Mesothelial cell of epicardium (in vitro differentiated cells): ENCODE measurements at regions not wholly inside any gene's neighbourhood (a gene's known extent, or its start where the extent isn't known, plus 50 kb on each side); places are given as distances from the start of the nearest gene placed in this dataset.

Experiments used
- DNase-seq, 2 experiments: peaks; one replicate each; pipeline ENCODE4 v3.0.0; 2021; ENCODE audit warnings: low spot score in 2 of 2; ENCODE audit not compliant: unreplicated experiment in 2 of 2
- H3K27ac Mint-ChIP-seq: 2 replicates; pipeline ENCODE4 v1.8.0; 2021; ENCODE audit warnings: mixed read lengths
- H3K27me3 Mint-ChIP-seq: 2 replicates; pipeline ENCODE4 v1.8.0; 2021; ENCODE audit warnings: low read depth, mixed read lengths
- H3K36me3 Mint-ChIP-seq: 2 replicates; pipeline ENCODE4 v1.8.0; 2021; ENCODE audit warnings: mixed read lengths
- H3K4me1 Mint-ChIP-seq: 2 replicates; pipeline ENCODE4 v1.8.0; 2021; ENCODE audit warnings: mixed read lengths
- H3K4me3 Mint-ChIP-seq: 2 replicates; pipeline ENCODE4 v1.8.0; 2021; ENCODE audit warnings: mild to moderate bottlenecking, moderate library complexity, mixed read lengths
- H3K9me3 Mint-ChIP-seq: 2 replicates; pipeline ENCODE4 v1.8.0; 2021; ENCODE audit warnings: mixed read lengths
- TF ChIP-seq, protein P1 (sequence below): fragments of 200-600 bp; sonication (generic); IDR thresholded peaks from one replicate; pipeline ENCODE4 v1.5.0; 2021; ENCODE audit warnings: antibody characterized with exemption; ENCODE audit not compliant: unreplicated experiment

- DNase-seq, result no peak
- Mint-ChIP-seq H3K27ac (no peak overlapping the region), H3K36me3 (no peaks in the 10 kb centered on the region), H3K27me3 (peaks cover 6% of the 10 kb centered on the region), H3K4me1 (peaks cover 3% of the 10 kb centered on the region), H3K4me3 (no peak overlapping the region), H3K9me3 (peaks cover 23% of the 10 kb centered on the region)
- TF ChIP-seq, protein P1, sequence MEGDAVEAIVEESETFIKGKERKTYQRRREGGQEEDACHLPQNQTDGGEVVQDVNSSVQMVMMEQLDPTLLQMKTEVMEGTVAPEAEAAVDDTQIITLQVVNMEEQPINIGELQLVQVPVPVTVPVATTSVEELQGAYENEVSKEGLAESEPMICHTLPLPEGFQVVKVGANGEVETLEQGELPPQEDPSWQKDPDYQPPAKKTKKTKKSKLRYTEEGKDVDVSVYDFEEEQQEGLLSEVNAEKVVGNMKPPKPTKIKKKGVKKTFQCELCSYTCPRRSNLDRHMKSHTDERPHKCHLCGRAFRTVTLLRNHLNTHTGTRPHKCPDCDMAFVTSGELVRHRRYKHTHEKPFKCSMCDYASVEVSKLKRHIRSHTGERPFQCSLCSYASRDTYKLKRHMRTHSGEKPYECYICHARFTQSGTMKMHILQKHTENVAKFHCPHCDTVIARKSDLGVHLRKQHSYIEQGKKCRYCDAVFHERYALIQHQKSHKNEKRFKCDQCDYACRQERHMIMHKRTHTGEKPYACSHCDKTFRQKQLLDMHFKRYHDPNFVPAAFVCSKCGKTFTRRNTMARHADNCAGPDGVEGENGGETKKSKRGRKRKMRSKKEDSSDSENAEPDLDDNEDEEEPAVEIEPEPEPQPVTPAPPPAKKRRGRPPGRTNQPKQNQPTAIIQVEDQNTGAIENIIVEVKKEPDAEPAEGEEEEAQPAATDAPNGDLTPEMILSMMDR, result no peak
Observed at GRCh38 chr1:214957330-214958137, 125.0 kb upstream of the KCNK2 start.

- Mint-ChIP-seq H3K36me3 (no peaks in the 10 kb centered on the region), H3K4me1 (peaks cover 3% of the 10 kb centered on the region), H3K4me3 (no peak overlapping the region), H3K27ac (no peak overlapping the region), H3K9me3 (peaks cover 23% of the 10 kb centered on the region), H3K27me3 (peaks cover 9% of the 10 kb centered on the region)
- DNase-seq, result no peak
- TF ChIP-seq, protein P1, result no peak
Observed at GRCh38 chr1:214958486-214958885, 124.1 kb upstream of the KCNK2 start.

DNA sequence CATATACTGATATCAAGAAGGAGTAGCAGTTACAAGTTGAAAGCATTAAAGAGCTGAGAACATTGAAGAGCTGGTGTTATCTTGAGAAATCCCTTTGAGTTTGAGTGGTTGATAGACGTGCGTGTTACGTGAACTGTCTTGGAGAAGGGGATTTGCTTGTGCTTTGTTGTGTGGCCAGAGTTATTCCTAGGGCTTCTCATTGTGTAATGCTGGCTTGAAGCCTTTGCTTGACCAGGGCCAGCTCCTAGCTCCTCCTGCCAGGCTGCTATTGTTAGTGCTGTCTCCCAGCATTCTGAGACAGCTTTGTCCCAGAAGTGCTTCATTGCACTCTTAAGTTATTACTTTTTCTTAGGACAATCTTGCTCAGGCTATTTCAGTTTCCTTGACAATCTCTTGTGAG lies 116.2 kb upstream of the KCNK2 start:
- Mint-ChIP-seq H3K27me3 (peaks cover 15% of the 10 kb centered on the region), H3K4me3 (no peak overlapping the region), H3K9me3 (no peaks in the 10 kb centered on the region), H3K4me1 (peaks cover 26% of the 10 kb centered on the region), H3K27ac (no peak overlapping the region), H3K36me3 (no peaks in the 10 kb centered on the region)
- TF ChIP-seq, protein P1, result no peak
- no peak for DNase-seq

GRCh38 chr1:214967865-214968575 lies 114.5 kb upstream of the KCNK2 start:
- no peak for DNase-seq
- peaks cover 26% of the 10 kb centered on the region for H3K4me1 Mint-ChIP-seq
- H3K36me3 Mint-ChIP-seq, result no peaks in the 10 kb centered on the region
- no peaks in the 10 kb centered on the region for H3K9me3 Mint-ChIP-seq
- peaks cover 11% of the 10 kb centered on the region for H3K27me3 Mint-ChIP-seq
- TF ChIP-seq, protein P1, result no peak
- no peak overlapping the region for H3K27ac Mint-ChIP-seq
- no peak overlapping the region for H3K4me3 Mint-ChIP-seq

DNA sequence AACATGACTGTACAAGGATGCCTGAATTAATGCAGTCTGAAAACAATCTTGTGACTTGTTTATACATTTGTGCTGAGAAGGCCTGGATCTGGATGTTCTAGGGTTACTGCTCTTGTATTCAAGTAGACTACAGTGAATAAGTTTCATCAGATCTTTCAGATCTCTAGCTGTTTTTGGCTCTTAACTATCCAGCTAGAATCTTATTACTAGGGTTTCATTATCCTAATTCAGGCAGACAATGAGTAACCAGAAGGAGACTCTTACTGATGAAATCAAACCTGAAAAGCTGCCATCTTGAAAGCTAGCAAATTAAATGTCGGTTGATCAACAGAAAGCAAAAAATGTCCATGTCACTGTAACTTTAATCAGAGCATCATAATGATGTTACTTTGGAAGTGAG lies 112.5 kb upstream of the KCNK2 start:
- peaks cover 26% of the 10 kb centered on the region for H3K4me1 Mint-ChIP-seq
- no peak overlapping the region for H3K4me3 Mint-ChIP-seq
- DNase-seq, result no peak
- TF ChIP-seq, protein P1, result no peak
- no peaks in the 10 kb centered on the region for H3K9me3 Mint-ChIP-seq
- H3K27me3 Mint-ChIP-seq, result peaks cover 11% of the 10 kb centered on the region
- no peak overlapping the region for H3K27ac Mint-ChIP-seq
- H3K36me3 Mint-ChIP-seq, result no peaks in the 10 kb centered on the region
